ENCODE measurements at regions not wholly inside any gene's neighbourhood (a gene's known extent, or its start where the extent isn't known, plus 50 kb on each side); places are given as distances from the start of the nearest gene placed in this dataset.
A peak's percentile ranks its signal among the peaks of the same experiment; 100 is the strongest.

GRCh38 chr2:120421830-120422175, 75.9 kb downstream of the INHBB start:
- Histone ChIP-seq H3K9me3 (no peaks in the 10 kb centered on the region), H3K27ac (no peak overlapping the region), H3K4me3 (no peak overlapping the region), H3K36me3 (no peaks in the 10 kb centered on the region), H3K4me1 (peaks cover 0 to 7% (median 0%) of the 10 kb centered on the region in 12 donors), H3K27me3 (peaks cover 0 to 12% (median 3%) of the 10 kb centered on the region in 9 donors)
- TF ChIP-seq POLR2A (IDR thresholded peaks at IDR 0.05) (no peak), CTCF (IDR thresholded peaks at IDR 0.05) (no peak)
- intact Hi-C loops (cut with DNase I), result no loop called here
- 51 to 62% (median 54%) methylated on average over 4 to 7 of the region's 7 CpGs for WGBS, 4 donors
- DNase-seq, result peak in 1 of 5 donors; percentile 11
- no peak for ATAC-seq

GRCh38 chr2:120422465-120423160, 76.7 kb downstream of the INHBB start:
- no peaks in the 10 kb centered on the region for H3K36me3 ChIP-seq
- WGBS, 4 donors, result 77 to 88% (median 86%) methylated on average over 9 of the region's 9 CpGs
- no peak overlapping the region for H3K27ac ChIP-seq
- H3K4me3 ChIP-seq, result no peak overlapping the region
- peaks cover 0 to 7% (median 0%) of the 10 kb centered on the region in 12 donors for H3K4me1 ChIP-seq
- ATAC-seq (no peak), DNase-seq (peak in 1 of 5 donors; percentile 6)
- intact Hi-C loops (cut with DNase I), result no loop called here
- peaks cover 0 to 15% (median 3%) of the 10 kb centered on the region in 9 donors for H3K27me3 ChIP-seq
- no peak for TF ChIP-seq CTCF (IDR thresholded peaks at IDR 0.05)
- no peak for TF ChIP-seq POLR2A (IDR thresholded peaks at IDR 0.05)
- H3K9me3 ChIP-seq, result no peaks in the 10 kb centered on the region

GRCh38 chr2:120423167-120423943, 77.4 kb downstream of the INHBB start:
- ATAC-seq, result no peak
- H3K27me3 ChIP-seq, result peaks cover 0 to 18% (median 3%) of the 10 kb centered on the region in 9 donors
- DNase-seq, result peak in 1 of 5 donors; percentile 9

More at GRCh38 chr2:120423167-120423943, 77.4 kb downstream of the INHBB start:
- WGBS, 4 donors, result 70 to 82% (median 79%) methylated on average over 6 of the region's 6 CpGs
- Histone ChIP-seq H3K27ac (no peak overlapping the region), H3K4me3 (no peak overlapping the region), H3K4me1 (peaks cover 0 to 7% (median 0%) of the 10 kb centered on the region in 12 donors), H3K9me3 (no peaks in the 10 kb centered on the region), H3K36me3 (no peaks in the 10 kb centered on the region)
- TF ChIP-seq CTCF (IDR thresholded peaks at IDR 0.05), result no peak
- no peak for TF ChIP-seq POLR2A (IDR thresholded peaks at IDR 0.05)
- intact Hi-C loops (cut with DNase I), result no loop called here

Data from heart left ventricle (tissue), 16 donors.